Mesenchymal stem cell (in vitro differentiated cells and primary cell): ENCODE measurements at regions not wholly inside any gene's neighbourhood (a gene's known extent, or its start where the extent isn't known, plus 50 kb on each side); places are given as distances from the start of the nearest gene placed in this dataset.

ENCODE experiments used
- DNase-seq: peaks from one replicate; pipeline ENCODE4 v3.0.0-alpha.2; 2013
- H2AFZ ChIP-seq: one replicate; pipeline ENCODE4 v1.6.1; 2013; ENCODE audit warnings: low read depth, mild to moderate bottlenecking, control low read depth, inconsistent platforms, low read length, moderate library complexity
- H2AK5ac ChIP-seq: 2 replicates; pipeline ENCODE4 v1.6.1; 2013; ENCODE audit warnings: low read length, moderate library complexity, mild to moderate bottlenecking, inconsistent platforms; ENCODE audit not compliant: severe bottlenecking
- H2BK120ac ChIP-seq: one replicate; pipeline ENCODE4 v1.6.1; 2013; ENCODE audit warnings: low read depth, mild to moderate bottlenecking, inconsistent platforms, low read length, moderate library complexity
- H2BK12ac ChIP-seq, 2 experiments: one replicate each; pipeline ENCODE4 v1.6.1; 2013; ENCODE audit warnings: inconsistent platforms in 2 of 2, low read length in 2 of 2, mild to moderate bottlenecking in 2 of 2, moderate library complexity in 2 of 2, control low read depth in 1 of 2
- H2BK15ac ChIP-seq: one replicate; pipeline ENCODE4 v1.6.1; 2013; ENCODE audit warnings: mild to moderate bottlenecking, low read depth, inconsistent platforms; ENCODE audit not compliant: poor library complexity, severe bottlenecking
- H2BK5ac ChIP-seq: 2 replicates; pipeline ENCODE4 v1.6.1; 2013; ENCODE audit warnings: low read depth, mild to moderate bottlenecking, low read length, control low read depth, inconsistent platforms; ENCODE audit not compliant: poor library complexity, severe bottlenecking
- H3K14ac ChIP-seq, 2 experiments: one replicate each; pipeline ENCODE4 v1.6.1; 2013; ENCODE audit warnings: inconsistent platforms in 2 of 2, low read length in 2 of 2, control low read depth in 1 of 2, mild to moderate bottlenecking in 1 of 2, moderate library complexity in 1 of 2
- H3K18ac ChIP-seq, 2 experiments: one replicate each; pipeline ENCODE4 v1.6.1; 2013; ENCODE audit warnings: inconsistent platforms in 2 of 2, low read length in 2 of 2, control low read depth in 1 of 2, low read depth in 1 of 2, mild to moderate bottlenecking in 1 of 2
- H3K23ac ChIP-seq, 2 experiments: one replicate each; pipeline ENCODE4 v1.6.1; 2013; ENCODE audit warnings: inconsistent platforms in 2 of 2, low read length in 2 of 2, mild to moderate bottlenecking in 2 of 2, moderate library complexity in 2 of 2, control low read depth in 1 of 2
- H3K27ac ChIP-seq: 2 replicates; pipeline ENCODE4 v1.5.1; 2013; ENCODE audit warnings: mild to moderate bottlenecking, moderate library complexity, low read length, control low read depth, inconsistent platforms; ENCODE audit not compliant: poor library complexity, severe bottlenecking
- H3K27me3 ChIP-seq, 2 experiments: 2 replicates each; pipeline versions ENCODE4 v1.6.1 to v1.7.0; 2013; ENCODE audit warnings: low read length in 2 of 2, mild to moderate bottlenecking in 2 of 2, moderate library complexity in 2 of 2, control low read depth in 1 of 2, inconsistent platforms in 1 of 2; ENCODE audit not compliant: control insufficient read depth in 1 of 2, insufficient read depth in 1 of 2
- H3K36me3 ChIP-seq, 2 experiments: 2 replicates each; pipeline versions ENCODE4 v1.6.1 to v1.7.0; 2013; ENCODE audit warnings: low read length in 2 of 2, control low read depth in 1 of 2, inconsistent platforms in 1 of 2, low read depth in 1 of 2, mild to moderate bottlenecking in 1 of 2; ENCODE audit not compliant: insufficient read depth in 2 of 2, control insufficient read depth in 1 of 2
- H3K4ac ChIP-seq, 2 experiments: one replicate each; pipeline ENCODE4 v1.6.1; 2013; ENCODE audit warnings: inconsistent platforms in 2 of 2, low read length in 2 of 2, mild to moderate bottlenecking in 2 of 2, moderate library complexity in 2 of 2, control low read depth in 1 of 2, low read depth in 1 of 2
- H3K4me1 ChIP-seq: 2 replicates; pipeline ENCODE4 v1.6.1; 2013; ENCODE audit warnings: low read depth, low read length, control low read depth; ENCODE audit not compliant: control insufficient read depth, insufficient read depth
- H3K4me2 ChIP-seq: 2 replicates; pipeline ENCODE4 v1.6.1; 2013; ENCODE audit warnings: low read length, mild to moderate bottlenecking, inconsistent platforms; ENCODE audit not compliant: poor library complexity, severe bottlenecking
- H3K4me3 ChIP-seq, 2 experiments: 2 replicates each; pipeline versions ENCODE4 v1.5.1 to v1.7.0; 2013; ENCODE audit warnings: low read length in 2 of 2, mild to moderate bottlenecking in 2 of 2, control low read depth in 1 of 2, low read depth in 1 of 2; ENCODE audit not compliant: insufficient read depth in 1 of 2
- H3K79me1 ChIP-seq: replicated peaks from 2 replicates; pipeline ENCODE4 v1.6.1; 2013; ENCODE audit warnings: mild to moderate bottlenecking, control low read depth, low read length, inconsistent platforms; ENCODE audit not compliant: poor library complexity, severe bottlenecking
- H3K9ac ChIP-seq: 2 replicates; pipeline ENCODE4 v1.7.0; 2013; ENCODE audit warnings: mild to moderate bottlenecking, low read length, moderate library complexity
- H3K9me3 ChIP-seq: 2 replicates; pipeline ENCODE4 v1.7.0; 2013; ENCODE audit warnings: mild to moderate bottlenecking, low read length; ENCODE audit not compliant: control insufficient read depth
- H4K8ac ChIP-seq: one replicate; pipeline ENCODE4 v1.6.1; 2013; ENCODE audit warnings: inconsistent platforms, mild to moderate bottlenecking, low read length, moderate library complexity
- H4K91ac ChIP-seq: one replicate; pipeline ENCODE4 v1.6.1; 2013; ENCODE audit warnings: mild to moderate bottlenecking, low read length, inconsistent platforms
- WGBS: methylation state at CpG from one replicate; pipeline ENCODE4 v1.1.7; 2013; ENCODE audit warnings: mixed read lengths; 5-methylcytosine and 5-hydroxymethylcytosine counted together

- Histone ChIP-seq H4K8ac (no peak overlapping the region), H3K27ac (no peak overlapping the region), H3K9ac (no peak overlapping the region), H3K4me2 (no peak overlapping the region), H3K4me1 (no peaks in the 10 kb centered on the region), H3K9me3 (no peaks in the 10 kb centered on the region), H2BK120ac (no peak overlapping the region), H2BK5ac (no peak overlapping the region), H3K36me3 (no peaks in the 10 kb centered on the region), H3K4me3 (no peak overlapping the region), H2BK15ac (no peak overlapping the region), H3K27me3 (no peaks in the 10 kb centered on the region), H2AFZ (no peak overlapping the region), H3K4ac (no peak overlapping the region), H3K79me1 (no peaks in the 10 kb centered on the region), H4K91ac (no peak overlapping the region), H3K18ac (no peak overlapping the region), H2AK5ac (no peak overlapping the region), H3K14ac (no peak overlapping the region), H3K23ac (no peak overlapping the region), H2BK12ac (no peak overlapping the region)
- DNase-seq, result no peak
- 100% methylated on average over 3 of the region's 3 CpGs for WGBS
These were observed 540.9 kb downstream of the EPM2A start for GRCh38 chr6:145194389-145194788.

GRCh38 chr6:145199961-145200360 lies 535.4 kb downstream of the EPM2A start:
- no CpG with 5 or more reads among the region's 1 CpG for WGBS
- Histone ChIP-seq H2BK12ac (no peak overlapping the region), H2BK5ac (no peak overlapping the region), H2BK120ac (no peak overlapping the region), H3K79me1 (no peaks in the 10 kb centered on the region), H3K27ac (no peak overlapping the region), H2AFZ (no peak overlapping the region), H3K23ac (no peak overlapping the region), H2AK5ac (no peak overlapping the region), H3K9ac (no peak overlapping the region), H3K4ac (no peak overlapping the region), H2BK15ac (no peak overlapping the region), H3K4me3 (no peak overlapping the region), H3K36me3 (no peaks in the 10 kb centered on the region), H3K18ac (no peak overlapping the region), H3K27me3 (no peaks in the 10 kb centered on the region), H3K4me2 (no peak overlapping the region), H4K91ac (no peak overlapping the region), H3K14ac (no peak overlapping the region), H4K8ac (no peak overlapping the region), H3K4me1 (no peaks in the 10 kb centered on the region), H3K9me3 (no peaks in the 10 kb centered on the region)
- DNase-seq, result peak; percentile 77

DNA sequence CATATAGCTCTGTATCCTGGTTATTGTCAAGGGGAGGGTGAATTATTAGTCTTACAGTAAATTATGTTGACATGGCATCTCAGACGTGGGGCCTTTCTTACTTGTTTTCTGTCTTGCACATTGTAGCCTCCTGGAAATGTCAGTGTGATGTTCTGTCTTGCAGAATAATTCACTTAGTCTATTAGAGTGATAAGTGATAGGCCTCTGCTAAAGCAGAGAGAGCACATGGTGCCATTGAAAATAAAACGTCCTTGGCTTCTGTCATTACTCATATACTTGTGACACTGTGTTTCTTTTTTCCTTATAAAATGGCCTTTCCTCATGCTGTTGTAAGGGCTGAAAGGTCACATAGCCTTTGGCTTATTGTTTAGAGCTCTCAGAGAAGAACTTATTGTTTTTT lies 531.0 kb downstream of the EPM2A start:
- no peak overlapping the region for H3K18ac ChIP-seq
- no peak overlapping the region for H3K4ac ChIP-seq
- WGBS, result 59% methylated on average over 1 of the region's 2 CpGs
- no peak overlapping the region for H3K9ac ChIP-seq
- no peaks in the 10 kb centered on the region for H3K27me3 ChIP-seq
- no peak overlapping the region for H2BK5ac ChIP-seq
- no peaks in the 10 kb centered on the region for H3K9me3 ChIP-seq
- H2AFZ ChIP-seq, result no peak overlapping the region
- no peak overlapping the region for H4K8ac ChIP-seq
- no peak overlapping the region for H3K23ac ChIP-seq
- no peak overlapping the region for H3K4me2 ChIP-seq
- H3K36me3 ChIP-seq, result no peaks in the 10 kb centered on the region
- no peak overlapping the region for H2BK12ac ChIP-seq
- no peak overlapping the region for H3K4me3 ChIP-seq
- no peak overlapping the region for H2BK15ac ChIP-seq
- H2AK5ac ChIP-seq, result no peak overlapping the region
- H3K27ac ChIP-seq, result no peak overlapping the region
- H2BK120ac ChIP-seq, result no peak overlapping the region
- no peak overlapping the region for H4K91ac ChIP-seq
- H3K14ac ChIP-seq, result no peak overlapping the region
- no peaks in the 10 kb centered on the region for H3K79me1 ChIP-seq
- H3K4me1 ChIP-seq, result no peaks in the 10 kb centered on the region
- DNase-seq, result no peak

GRCh38 chr6:145206247-145206907 lies 528.9 kb downstream of the EPM2A start:
- H3K18ac ChIP-seq, result no peak overlapping the region
- no peak overlapping the region for H2BK120ac ChIP-seq
- no peak overlapping the region for H3K4ac ChIP-seq
- H3K79me1 ChIP-seq, result no peaks in the 10 kb centered on the region
- H2BK12ac ChIP-seq, result no peak overlapping the region
- no peak overlapping the region for H4K91ac ChIP-seq
- H3K9ac ChIP-seq, result peak overlapping the region; percentile 75
- no peak overlapping the region for H4K8ac ChIP-seq
- no peaks in the 10 kb centered on the region for H3K4me1 ChIP-seq
- H3K4me3 ChIP-seq, result peak overlapping the region in 1 of 2 experiments; percentile 56
- no peak overlapping the region for H3K14ac ChIP-seq
- H3K36me3 ChIP-seq, result no peaks in the 10 kb centered on the region
- H2BK5ac ChIP-seq, result no peak overlapping the region
- H3K9me3 ChIP-seq, result no peaks in the 10 kb centered on the region
- H3K27me3 ChIP-seq, result no peaks in the 10 kb centered on the region
- WGBS, result 54% methylated on average over 6 of the region's 7 CpGs
- no peak overlapping the region for H3K23ac ChIP-seq
- H2AK5ac ChIP-seq, result no peak overlapping the region
- H2AFZ ChIP-seq, result no peak overlapping the region
- peak; percentile 66 for DNase-seq
- no peak overlapping the region for H3K4me2 ChIP-seq
- H2BK15ac ChIP-seq, result no peak overlapping the region
- H3K27ac ChIP-seq, result no peak overlapping the region
